ENCODE measurements at regions not wholly inside any gene's neighbourhood (a gene's known extent, or its start where the extent isn't known, plus 50 kb on each side); places are given as distances from the start of the nearest gene placed in this dataset.

- Histone ChIP-seq H3K4me3 (ENCODE audit: low read depth, low read length) (no peak overlapping the region), H3K27me3 (replicated peaks; ENCODE audit: control insufficient read depth, insufficient read depth, low read length) (no peaks in the 10 kb centered on the region), H3K9me3 (no peaks in the 10 kb centered on the region), H3K36me3 (ENCODE audit: control insufficient read depth, insufficient read depth, low read length) (no peaks in the 10 kb centered on the region), H3K4me1 (peaks cover 18% of the 10 kb centered on the region)
- peak; percentile 41 to 50 for TF ChIP-seq CTCF (IDR thresholded peaks at IDR 0.05; ENCODE audit: insufficient read depth in 1 of 2, low read depth in 1 of 2, low read length in 1 of 2, severe bottlenecking in 1 of 2, unreplicated experiment in 1 of 2)
- H3K27ac Mint-ChIP-seq (ENCODE audit: unreplicated experiment): no peak overlapping the region
- H3K4me1 Mint-ChIP-seq (ENCODE audit: low read depth, unreplicated experiment): peaks cover 9% of the 10 kb centered on the region
- H3K36me3 Mint-ChIP-seq (ENCODE audit: insufficient read depth, unreplicated experiment): no peaks in the 10 kb centered on the region
- no peaks in the 10 kb centered on the region for H3K9me3 Mint-ChIP-seq (ENCODE audit: unreplicated experiment)
- H3K4me3 Mint-ChIP-seq (ENCODE audit: unreplicated experiment): no peak overlapping the region
- BruUV-seq (replicated peaks): no TSS peak
- DNase-seq: peak in 1 of 2 experiments; percentile 36
- intact Hi-C loops (cut with micrococcal nuclease; ENCODE audit: unreplicated experiment): loop anchor here (1.0 to 10.0 kb wide), 4 partner anchors 309 to 1835 kb away; no protein-coding TSS in a partner anchor
- peaks cover 3% of the 10 kb centered on the region for H3K27me3 Mint-ChIP-seq (ENCODE audit: insufficient read depth, unreplicated experiment)
- POLR2A ChIA-PET: no interaction called here
- CTCF ChIA-PET: interaction anchor here (1.0 to 1.7 kb wide), 4 partner anchors 9 to 1635 kb away, joined by 4 to 9 read pairs (median 4); no protein-coding TSS in a partner anchor
These were observed 682.6 kb downstream of the KCNA4 start for GRCh38 chr11:29333993-29334775.

- BruUV-seq (replicated peaks): no TSS peak
- H3K36me3 ChIP-seq (ENCODE audit: control insufficient read depth, insufficient read depth, low read length): no peaks in the 10 kb centered on the region
- Mint-ChIP-seq H3K9me3 (ENCODE audit: unreplicated experiment) (no peaks in the 10 kb centered on the region), H3K4me3 (ENCODE audit: unreplicated experiment) (no peak overlapping the region), H3K27ac (ENCODE audit: unreplicated experiment) (no peak overlapping the region), H3K4me1 (ENCODE audit: low read depth, unreplicated experiment) (peaks cover 14% of the 10 kb centered on the region), H3K36me3 (ENCODE audit: insufficient read depth, unreplicated experiment) (no peaks in the 10 kb centered on the region), H3K27me3 (ENCODE audit: insufficient read depth, unreplicated experiment) (peaks cover under 1% of the 10 kb centered on the region)
- H3K27me3 ChIP-seq (replicated peaks; ENCODE audit: control insufficient read depth, insufficient read depth, low read length): no peaks in the 10 kb centered on the region
- no peak overlapping the region for H3K4me3 ChIP-seq (ENCODE audit: low read depth, low read length)
- H3K9me3 ChIP-seq: no peaks in the 10 kb centered on the region
- H3K4me1 ChIP-seq: peaks cover 18% of the 10 kb centered on the region
- ChIA-PET POLR2A (no interaction called here), CTCF (interaction anchor here (0.7 to 1.1 kb wide), 2 partner anchors 70 to 1633 kb away, joined by 3 to 8 read pairs; no protein-coding TSS in a partner anchor)
- intact Hi-C loops (cut with micrococcal nuclease; ENCODE audit: unreplicated experiment): loop anchor here (10.0 kb wide), 1 partner anchor 307 kb away; no protein-coding TSS in a partner anchor
- DNase-seq: no peak
- TF ChIP-seq CTCF (IDR thresholded peaks at IDR 0.05; ENCODE audit: insufficient read depth in 1 of 2, low read depth in 1 of 2, low read length in 1 of 2, severe bottlenecking in 1 of 2, unreplicated experiment in 1 of 2): no peak
These were observed 685.3 kb downstream of the KCNA4 start for GRCh38 chr11:29331451-29332010.

GRCh38 chr11:29328961-29329441, 687.8 kb downstream of the KCNA4 start:
- H3K4me1 Mint-ChIP-seq (ENCODE audit: low read depth, unreplicated experiment): peaks cover 14% of the 10 kb centered on the region
- no TSS peak for BruUV-seq (replicated peaks)

More at GRCh38 chr11:29328961-29329441, 687.8 kb downstream of the KCNA4 start:
- H3K4me1 ChIP-seq: peaks cover 13% of the 10 kb centered on the region
- H3K4me3 Mint-ChIP-seq (ENCODE audit: unreplicated experiment): no peak overlapping the region
- peak; percentile 70 to 78 for TF ChIP-seq CTCF (IDR thresholded peaks at IDR 0.05; ENCODE audit: insufficient read depth in 1 of 2, low read depth in 1 of 2, low read length in 1 of 2, severe bottlenecking in 1 of 2, unreplicated experiment in 1 of 2)
- intact Hi-C loops (cut with micrococcal nuclease; ENCODE audit: unreplicated experiment): loop anchor here (1.0 kb wide), 4 partner anchors 68 to 1630 kb away; no protein-coding TSS in a partner anchor
- H3K4me3 ChIP-seq (ENCODE audit: low read depth, low read length): no peak overlapping the region
- CTCF ChIA-PET: interaction anchor here (1.0 to 1.9 kb wide), 5 partner anchors 68 to 1686 kb away, joined by 3 to 17 read pairs (median 6); partner anchors contain the start of gene BDNF
- H3K9me3 Mint-ChIP-seq (ENCODE audit: unreplicated experiment): no peaks in the 10 kb centered on the region
- H3K36me3 ChIP-seq (ENCODE audit: control insufficient read depth, insufficient read depth, low read length): no peaks in the 10 kb centered on the region
- H3K9me3 ChIP-seq: no peaks in the 10 kb centered on the region
- DNase-seq: peak in 1 of 2 experiments; percentile 54
- no peaks in the 10 kb centered on the region for H3K36me3 Mint-ChIP-seq (ENCODE audit: insufficient read depth, unreplicated experiment)
- no peak overlapping the region for H3K27ac Mint-ChIP-seq (ENCODE audit: unreplicated experiment)
- POLR2A ChIA-PET: no interaction called here
- no peaks in the 10 kb centered on the region for H3K27me3 Mint-ChIP-seq (ENCODE audit: insufficient read depth, unreplicated experiment)
- no peaks in the 10 kb centered on the region for H3K27me3 ChIP-seq (replicated peaks; ENCODE audit: control insufficient read depth, insufficient read depth, low read length)

Measured in Caco-2 (cell line).